IMR-90 (cell line): ENCODE measurements at regions not wholly inside any gene's neighbourhood (a gene's known extent, or its start where the extent isn't known, plus 50 kb on each side); places are given as distances from the start of the nearest gene placed in this dataset.

Experiments
- ATAC-seq: fragments of 200-7000 bp; cut with Tn5 transposase; 2 replicates; pipeline ENCODE4 v1.9.1; 2020; ENCODE audit warnings: low read depth, mild to moderate bottlenecking, moderate library complexity
- BruUV-seq: library from RNA; stranded (reverse); fragments of 400-500 nt; replicated peaks from 2 replicates; lab custom pipeline; 2021; lab: Mats Ljungman, UMichigan
- CTCF ChIA-PET: fragments of 300-600 bp; formaldehyde crosslinking; extraction: SDS; loops from one replicate; lab custom pipeline; 2021; ENCODE audit warnings: antibody characterized with exemption; lab: Yijun Ruan, JAX
- POLR2A ChIA-PET: fragments of 300-600 bp; sonication (Branson Sonifier 250); formaldehyde crosslinking; loops from one replicate; lab custom pipeline; 2022; ENCODE audit warnings: antibody characterized with exemption; ENCODE audit not compliant: unreplicated experiment; lab: Charles Lee
- DNase-seq: peaks from one replicate; pipeline ENCODE4 v3.0.0; 2013
- H2AFZ ChIP-seq: replicated peaks from 2 replicates; pipeline ENCODE3; 2013; ENCODE audit warnings: low read length, mild to moderate bottlenecking; ENCODE audit not compliant: poor library complexity
- H2AK5ac ChIP-seq: 2 replicates; pipeline ENCODE4 v1.6.1; 2013; ENCODE audit warnings: low read depth, low read length, inconsistent platforms
- H2AK9ac ChIP-seq: replicated peaks from 2 replicates; pipeline ENCODE3; 2013; ENCODE audit warnings: mild to moderate bottlenecking, low read depth, low read length, moderate library complexity; ENCODE audit not compliant: poor library complexity
- H2BK120ac ChIP-seq: 2 replicates; pipeline ENCODE4 v1.6.1; 2013; ENCODE audit warnings: low read depth, low read length, inconsistent platforms
- H2BK15ac ChIP-seq: 3 replicates; pipeline ENCODE4 v1.6.1; 2013; ENCODE audit warnings: low read depth, low read length, inconsistent platforms
- H2BK20ac ChIP-seq: 2 replicates; pipeline ENCODE4 v1.6.1; 2013; ENCODE audit warnings: low read depth, mild to moderate bottlenecking, inconsistent platforms, low read length, moderate library complexity
- H2BK5ac ChIP-seq: 2 replicates; pipeline ENCODE4 v1.6.1; 2013; ENCODE audit warnings: mild to moderate bottlenecking, low read depth, low read length, inconsistent platforms; ENCODE audit not compliant: poor library complexity, severe bottlenecking
- H3K14ac ChIP-seq: replicated peaks from 2 replicates; pipeline ENCODE4 v1.6.1; 2013; ENCODE audit warnings: low read depth, low read length, inconsistent platforms
- H3K18ac ChIP-seq: 2 replicates; pipeline ENCODE4 v1.6.1; 2013; ENCODE audit warnings: low read depth, low read length, control low read depth
- H3K23ac ChIP-seq: 2 replicates; pipeline ENCODE4 v1.6.1; 2013; ENCODE audit warnings: low read depth, low read length, inconsistent platforms
- H3K27ac ChIP-seq: 2 replicates; pipeline ENCODE4 v1.5.1; 2013; ENCODE audit warnings: mild to moderate bottlenecking, control low read depth, low read length; ENCODE audit not compliant: insufficient read depth
- H3K27me3 ChIP-seq: 2 replicates; pipeline ENCODE4 v1.6.1; 2013; ENCODE audit warnings: low read length; ENCODE audit not compliant: control insufficient read depth, insufficient read depth
- H3K36me3 ChIP-seq: 2 replicates; pipeline ENCODE4 v1.6.1; 2013; ENCODE audit warnings: low read length, mixed read lengths; ENCODE audit not compliant: control insufficient read depth, insufficient read depth
- H3K4ac ChIP-seq: 2 replicates; pipeline ENCODE4 v1.6.1; 2013; ENCODE audit warnings: low read depth, low read length, inconsistent platforms
- H3K4me1 ChIP-seq: 2 replicates; pipeline ENCODE4 v1.6.1; 2013; ENCODE audit warnings: low read length, mixed read lengths; ENCODE audit not compliant: control insufficient read depth, insufficient read depth
- H3K4me2 ChIP-seq: 2 replicates; pipeline ENCODE4 v1.6.1; 2013; ENCODE audit warnings: low read depth, mild to moderate bottlenecking, control low read depth, low read length, moderate library complexity
- H3K4me3 ChIP-seq: 2 replicates; pipeline ENCODE4 v1.5.1; 2013; ENCODE audit warnings: low read depth, mild to moderate bottlenecking, control low read depth, low read length, moderate library complexity; ENCODE audit not compliant: insufficient read depth
- H3K56ac ChIP-seq: 2 replicates; pipeline ENCODE4 v1.6.1; 2013; ENCODE audit warnings: low read length, inconsistent platforms; ENCODE audit not compliant: insufficient read depth; ENCODE audit errors: extremely low read depth
- H3K79me1 ChIP-seq, 2 experiments: 2 replicates each; pipeline ENCODE4 v1.6.1; 2013; ENCODE audit warnings: low read length in 2 of 2, inconsistent platforms in 1 of 2, low read depth in 1 of 2
- H3K9ac ChIP-seq: 2 replicates; pipeline ENCODE4 v1.6.1; 2013; ENCODE audit warnings: low read depth, low read length, control low read depth
- H3K9me1 ChIP-seq: 2 replicates; pipeline ENCODE4 v1.6.1; 2013; ENCODE audit warnings: low read length, inconsistent platforms; ENCODE audit not compliant: insufficient read depth
- H3K9me3 ChIP-seq: 2 replicates; pipeline ENCODE4 v1.6.1; 2013; ENCODE audit warnings: low read length; ENCODE audit not compliant: control insufficient read depth, insufficient read depth
- H4K20me1 ChIP-seq: 2 replicates; pipeline ENCODE4 v1.6.1; 2013; ENCODE audit warnings: low read length, inconsistent platforms; ENCODE audit not compliant: insufficient read depth
- H4K5ac ChIP-seq: 2 replicates; pipeline ENCODE4 v1.6.1; 2013; ENCODE audit warnings: mild to moderate bottlenecking, low read depth, low read length, control low read depth
- H4K8ac ChIP-seq, 2 experiments: 2 replicates each; pipeline ENCODE4 v1.6.1; 2013; ENCODE audit warnings: low read depth in 2 of 2, low read length in 2 of 2, control low read depth in 1 of 2, inconsistent platforms in 1 of 2
- H4K91ac ChIP-seq: 2 replicates; pipeline ENCODE4 v1.6.1; 2013; ENCODE audit warnings: low read depth, low read length, inconsistent platforms; ENCODE audit not compliant: insufficient read depth
- BHLHE40 ChIP-seq: fragments of 150-350 bp; IDR thresholded peaks from 2 replicates; pipeline ENCODE4 v1.6.1; 2016; ENCODE audit warnings: mild to moderate bottlenecking, low read depth, low read length
- CEBPB ChIP-seq: IDR thresholded peaks from 2 replicates; pipeline ENCODE4 v1.6.1; 2012; ENCODE audit warnings: low read depth, low read length, improper control_type of control experiment
- CHD1 ChIP-seq: IDR thresholded peaks from 2 replicates; pipeline ENCODE4 v1.6.1; 2012; ENCODE audit warnings: low read depth, low read length, improper control_type of control experiment
- CTCF ChIP-seq: conservative IDR thresholded peaks from 2 replicates; pipeline ENCODE4 v1.5.1; 2012; ENCODE audit warnings: mild to moderate bottlenecking, low read depth, low read length, improper control_type of control experiment
- ELK1 ChIP-seq: fragments of 150-350 bp; IDR thresholded peaks from 2 replicates; pipeline ENCODE4 v1.6.1; 2016; ENCODE audit warnings: low read depth, mild to moderate bottlenecking, low read length, moderate library complexity, borderline replicate concordance
- FOS ChIP-seq: fragments of 150-350 bp; IDR thresholded peaks from 2 replicates; pipeline ENCODE4 v1.6.1; 2016; ENCODE audit warnings: low read depth, low read length
- MAFK ChIP-seq: IDR thresholded peaks from 2 replicates; pipeline ENCODE4 v1.6.1; 2012; ENCODE audit warnings: low read depth, low read length, improper control_type of control experiment
- MAZ ChIP-seq: IDR thresholded peaks from 2 replicates; pipeline ENCODE4 v1.6.1; 2012; ENCODE audit warnings: low read depth, mild to moderate bottlenecking, low read length, improper control_type of control experiment, moderate library complexity, borderline replicate concordance
- MXI1 ChIP-seq: IDR thresholded peaks from 2 replicates; pipeline ENCODE4 v1.6.1; 2012; ENCODE audit warnings: low read depth, mild to moderate bottlenecking, low read length, moderate library complexity, borderline replicate concordance
- NFE2L2 ChIP-seq: fragments of 150-350 bp; IDR thresholded peaks from 2 replicates; pipeline ENCODE4 v1.6.1; 2016; ENCODE audit warnings: low read depth, mild to moderate bottlenecking, low read length
- POLR2A ChIP-seq: IDR thresholded peaks from 2 replicates; pipeline ENCODE4 v1.6.1; 2012; ENCODE audit warnings: mild to moderate bottlenecking, low read depth, low read length
- RAD21 ChIP-seq: IDR thresholded peaks from 2 replicates; pipeline ENCODE4 v1.6.1; 2012; ENCODE audit warnings: low read length, improper control_type of control experiment
- RCOR1 ChIP-seq: IDR thresholded peaks from 2 replicates; pipeline ENCODE4 v1.6.1; 2012; ENCODE audit warnings: mild to moderate bottlenecking, low read length, improper control_type of control experiment; ENCODE audit not compliant: insufficient replicate concordance
- RFX5 ChIP-seq: IDR thresholded peaks from 2 replicates; pipeline ENCODE4 v1.8.0; 2012; ENCODE audit warnings: low read depth, mild to moderate bottlenecking, low read length, moderate library complexity
- SMC3 ChIP-seq: fragments of 150-350 bp; IDR thresholded peaks from 2 replicates; pipeline ENCODE4 v1.6.1; 2016; ENCODE audit warnings: low read depth, mild to moderate bottlenecking, antibody characterized with exemption, low read length, moderate library complexity
- USF2 ChIP-seq: fragments of 150-350 bp; IDR thresholded peaks from 2 replicates; pipeline ENCODE4 v1.6.1; 2017; ENCODE audit warnings: mild to moderate bottlenecking, antibody characterized with exemption, low read length, low read depth
- WGBS, 2 experiments: methylation state at CpG; one replicate each; pipeline versions ENCODE4 v1.1.5 to v1.1.7; 2013; ENCODE audit warnings: missing lambda C conversion rate in 2 of 2; ENCODE audit not compliant: insufficient read length in 1 of 2; ENCODE audit errors: extremely low coverage in 2 of 2; 5-methylcytosine and 5-hydroxymethylcytosine counted together
- dilution Hi-C: fragments of 300-500 bp; cut with HindIII; formaldehyde crosslinking; loops from one replicate; pipeline ENCODE4 v1.14.3; 2018; ENCODE audit warnings: low sequenced_read_pairs; ENCODE audit not compliant: unreplicated experiment
- in situ Hi-C: fragments of 300-500 bp; cut with MboI; formaldehyde crosslinking; loops from 3 replicates; pipeline ENCODE4 v1.14.3; 2019; ENCODE audit warnings: low sequenced_read_pairs, inconsistent platforms, mixed read lengths
- intact Hi-C: fragments of 100-400 bp; cut with micrococcal nuclease; formaldehyde crosslinking; loops from 2 replicates; pipeline ENCODE4 v1.10.0; 2022

- 55% methylated on average over 4 of the region's 8 CpGs; no CpG with 5 or more reads in 1 of the 2 experiments for WGBS, 2 experiments
- dilution Hi-C loops (no loop called here), in situ Hi-C loops (no loop called here), intact Hi-C loops (loop anchor here (10.0 kb wide), 2 partner anchors 224 to 966 kb away; no protein-coding TSS in a partner anchor)
- Histone ChIP-seq H2BK15ac (no peak overlapping the region), H3K9me3 (no peaks in the 10 kb centered on the region), H4K5ac (no peak overlapping the region), H3K4me3 (no peak overlapping the region), H2BK120ac (no peak overlapping the region), H3K9me1 (peaks cover 7% of the 10 kb centered on the region), H3K18ac (no peak overlapping the region), H4K8ac (no peak overlapping the region), H2BK20ac (no peak overlapping the region), H3K4ac (no peak overlapping the region), H4K91ac (no peak overlapping the region), H3K79me1 (no peaks in the 10 kb centered on the region), H3K9ac (no peak overlapping the region), H3K36me3 (no peaks in the 10 kb centered on the region), H2AFZ (no peak overlapping the region), H3K4me1 (peaks cover 11% of the 10 kb centered on the region; the same call in 1 of the 2 replicates), H4K20me1 (peaks cover 4% of the 10 kb centered on the region; the same call in 1 of the 2 replicates), H3K56ac (no peak overlapping the region), H3K23ac (no peak overlapping the region), H3K27me3 (peaks cover 35% of the 10 kb centered on the region), H3K27ac (no peak overlapping the region), H3K4me2 (no peak overlapping the region), H2AK9ac (no peak overlapping the region), H3K14ac (no peak overlapping the region), H2AK5ac (no peak overlapping the region), H2BK5ac (no peak overlapping the region)
- TF ChIP-seq MAFK (no peak), RAD21 (no peak), CTCF (no peak), MAZ (no peak), RCOR1 (no peak), CEBPB (no peak), POLR2A (no peak), CHD1 (no peak), MXI1 (no peak), FOS (no peak), SMC3 (no peak), BHLHE40 (no peak), ELK1 (no peak), RFX5 (no peak), USF2 (no peak), NFE2L2 (no peak)
- ChIA-PET POLR2A (no interaction called here), CTCF (no interaction called here)
- no TSS peak for BruUV-seq
- ATAC-seq (no peak), DNase-seq (no peak)
These were observed 241.7 kb downstream of the MIAT start for GRCh38 chr22:26898946-26899605.
